ENCODE measurements at regions not wholly inside any gene's neighbourhood (a gene's known extent, or its start where the extent isn't known, plus 50 kb on each side); places are given as distances from the start of the nearest gene placed in this dataset.

GRCh38 chr21:32119389-32119788, 159.5 kb downstream of the MIS18A start:
- TF ChIP-seq, protein P1, sequence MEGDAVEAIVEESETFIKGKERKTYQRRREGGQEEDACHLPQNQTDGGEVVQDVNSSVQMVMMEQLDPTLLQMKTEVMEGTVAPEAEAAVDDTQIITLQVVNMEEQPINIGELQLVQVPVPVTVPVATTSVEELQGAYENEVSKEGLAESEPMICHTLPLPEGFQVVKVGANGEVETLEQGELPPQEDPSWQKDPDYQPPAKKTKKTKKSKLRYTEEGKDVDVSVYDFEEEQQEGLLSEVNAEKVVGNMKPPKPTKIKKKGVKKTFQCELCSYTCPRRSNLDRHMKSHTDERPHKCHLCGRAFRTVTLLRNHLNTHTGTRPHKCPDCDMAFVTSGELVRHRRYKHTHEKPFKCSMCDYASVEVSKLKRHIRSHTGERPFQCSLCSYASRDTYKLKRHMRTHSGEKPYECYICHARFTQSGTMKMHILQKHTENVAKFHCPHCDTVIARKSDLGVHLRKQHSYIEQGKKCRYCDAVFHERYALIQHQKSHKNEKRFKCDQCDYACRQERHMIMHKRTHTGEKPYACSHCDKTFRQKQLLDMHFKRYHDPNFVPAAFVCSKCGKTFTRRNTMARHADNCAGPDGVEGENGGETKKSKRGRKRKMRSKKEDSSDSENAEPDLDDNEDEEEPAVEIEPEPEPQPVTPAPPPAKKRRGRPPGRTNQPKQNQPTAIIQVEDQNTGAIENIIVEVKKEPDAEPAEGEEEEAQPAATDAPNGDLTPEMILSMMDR (IDR thresholded peaks at IDR 0.05), result no peak
- TF ChIP-seq POLR2A (IDR thresholded peaks at IDR 0.05), result no peak
- TF ChIP-seq EP300 (IDR thresholded peaks at IDR 0.05), result no peak

Data from ovary (tissue), 3 donors.